ENCODE measurements at regions not wholly inside any gene's neighbourhood (a gene's known extent, or its start where the extent isn't known, plus 50 kb on each side); places are given as distances from the start of the nearest gene placed in this dataset.
A peak's percentile ranks its signal among the peaks of the same experiment; 100 is the strongest.

GRCh38 chr16:82340531-82340930 lies 170.5 kb upstream of the MPHOSPH6 start:
- Histone ChIP-seq H3K27me3 (ENCODE audit: insufficient read depth, poor library complexity, severe bottlenecking) (no peaks in the 10 kb centered on the region), H3K27ac (replicated peaks) (no peak overlapping the region), H3K4me3 (replicated peaks; ENCODE audit: insufficient read depth, low read length) (no peak overlapping the region)
- no peak for TF ChIP-seq POLR2AphosphoS5 (IDR thresholded peaks at IDR 0.05; ENCODE audit: low read depth)
- no peak for TF ChIP-seq GABPA (IDR thresholded peaks at IDR 0.05; ENCODE audit: low read depth)
- no peak for TF ChIP-seq CTCF (IDR thresholded peaks at IDR 0.05; ENCODE audit: insufficient read depth, low read length)
- no peak for TF ChIP-seq REST (IDR thresholded peaks at IDR 0.05; ENCODE audit: insufficient replicate concordance, low read depth)
- no peak for TF ChIP-seq SPI1 (IDR thresholded peaks at IDR 0.05; ENCODE audit: borderline replicate concordance, low read depth)
- DNase-seq (ENCODE audit: low read depth in 1 of 2, low spot score in 1 of 2), result no peak

- TF ChIP-seq POLR2AphosphoS5 (IDR thresholded peaks at IDR 0.05; ENCODE audit: low read depth) (no peak), SPI1 (IDR thresholded peaks at IDR 0.05; ENCODE audit: borderline replicate concordance, low read depth) (no peak), REST (IDR thresholded peaks at IDR 0.05; ENCODE audit: insufficient replicate concordance, low read depth) (no peak), GABPA (IDR thresholded peaks at IDR 0.05; ENCODE audit: low read depth) (no peak), CTCF (IDR thresholded peaks at IDR 0.05; ENCODE audit: insufficient read depth, low read length) (no peak)
- Histone ChIP-seq H3K4me3 (replicated peaks; ENCODE audit: insufficient read depth, low read length) (no peak overlapping the region), H3K27me3 (ENCODE audit: insufficient read depth, poor library complexity, severe bottlenecking) (no peaks in the 10 kb centered on the region), H3K27ac (replicated peaks) (no peak overlapping the region)
- DNase-seq (ENCODE audit: low read depth in 1 of 2, low spot score in 1 of 2), result no peak
Observed at GRCh38 chr16:82337355-82337754, 167.3 kb upstream of the MPHOSPH6 start.

GRCh38 chr16:82331974-82332750 lies 162.1 kb upstream of the MPHOSPH6 start:
- no peak for DNase-seq (ENCODE audit: low read depth in 1 of 2, low spot score in 1 of 2)
- TF ChIP-seq POLR2AphosphoS5 (IDR thresholded peaks at IDR 0.05; ENCODE audit: low read depth), result no peak
- no peaks in the 10 kb centered on the region for H3K27me3 ChIP-seq (ENCODE audit: insufficient read depth, poor library complexity, severe bottlenecking)
- H3K4me3 ChIP-seq (replicated peaks; ENCODE audit: insufficient read depth, low read length), result no peak overlapping the region
- no peak overlapping the region for H3K27ac ChIP-seq (replicated peaks)

GRCh38 chr16:82331397-82331796 lies 161.4 kb upstream of the MPHOSPH6 start:
- Histone ChIP-seq H3K4me3 (replicated peaks; ENCODE audit: insufficient read depth, low read length) (no peak overlapping the region), H3K27me3 (ENCODE audit: insufficient read depth, poor library complexity, severe bottlenecking) (peaks cover 3% of the 10 kb centered on the region), H3K27ac (replicated peaks) (no peak overlapping the region)
- peak in 1 of 2 experiments; percentile 18 for DNase-seq (ENCODE audit: low read depth in 1 of 2, low spot score in 1 of 2)
- TF ChIP-seq POLR2AphosphoS5 (IDR thresholded peaks at IDR 0.05; ENCODE audit: low read depth) (no peak), SPI1 (IDR thresholded peaks at IDR 0.05; ENCODE audit: borderline replicate concordance, low read depth) (peak; percentile 58; the same call in 1 of the 2 replicates)
